Activated T-cell treated with anti-CD3 and anti-CD28 coated beads for 4 hours (primary cell): ENCODE measurements at regions not wholly inside any gene's neighbourhood (a gene's known extent, or its start where the extent isn't known, plus 50 kb on each side); places are given as distances from the start of the nearest gene placed in this dataset.
"Not testable (repeated sequence)": the region's sequence is repeated elsewhere in the genome, so short reads cannot be mapped to it uniquely, and the experiment has no call there.

Experiments used
- DNase-seq: peaks from one replicate; pipeline ENCODE4 v3.0.0-alpha.2; 2020

DNA sequence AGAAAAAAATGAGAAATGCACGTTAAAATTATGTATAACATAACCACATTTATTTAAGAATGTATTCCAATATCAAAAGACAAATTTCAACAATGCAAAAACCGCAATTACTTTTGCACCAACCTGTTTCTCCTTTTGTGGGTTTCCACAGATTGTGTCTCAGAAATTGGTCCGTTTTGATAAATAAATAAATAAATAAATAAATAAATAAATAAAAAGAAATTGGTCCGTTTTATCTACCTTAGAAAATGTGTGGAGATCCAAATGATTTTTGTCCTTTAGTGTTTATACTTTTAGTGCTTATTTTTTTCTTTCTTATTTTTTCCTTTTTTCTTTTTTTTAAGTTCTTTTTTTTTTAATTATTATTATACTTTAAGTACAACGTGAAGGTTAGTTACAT is 1682.2 kb upstream of the TMEFF2 start:
- DNase-seq: no peak

DNA sequence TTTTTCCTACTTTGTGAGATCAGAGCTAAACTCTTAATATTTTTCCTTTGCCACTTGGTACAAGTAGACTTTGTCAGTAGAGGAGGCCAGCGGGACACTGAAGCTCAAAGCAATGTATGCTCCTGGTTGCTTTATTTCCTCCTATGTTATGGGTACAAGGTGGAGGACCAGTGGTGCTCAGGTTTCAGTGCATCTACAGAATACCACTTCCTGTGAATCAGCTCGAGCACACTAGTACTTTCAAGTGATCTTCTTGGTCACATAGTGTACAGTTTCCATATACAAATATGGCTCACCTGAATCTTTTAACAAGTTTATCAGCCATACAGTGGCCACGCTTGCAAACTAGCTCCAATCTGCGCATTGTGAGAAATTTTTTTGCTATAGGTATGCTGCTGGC is 1674.8 kb upstream of the TMEFF2 start:
- no peak for DNase-seq

DNA sequence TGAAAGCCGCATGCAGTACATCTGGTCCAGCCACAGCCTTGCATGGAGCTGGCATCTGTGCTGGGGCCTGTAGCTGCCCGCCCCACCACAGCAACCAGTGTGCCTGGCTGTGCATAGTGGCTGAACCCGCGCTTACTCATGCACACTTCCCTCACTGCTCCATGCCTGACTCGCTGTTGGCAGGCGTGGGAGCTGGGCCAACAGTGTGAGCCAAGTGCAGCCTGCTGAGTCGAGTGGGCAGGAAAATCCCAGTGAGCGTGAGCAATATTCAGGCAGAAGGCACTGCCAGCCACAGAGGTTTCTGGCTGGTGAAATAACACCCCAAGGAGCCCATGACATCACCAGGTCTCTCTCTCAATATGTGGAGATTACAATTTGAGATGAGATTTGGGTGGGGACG is 1674.1 kb upstream of the TMEFF2 start:
- no peak for DNase-seq

DNA sequence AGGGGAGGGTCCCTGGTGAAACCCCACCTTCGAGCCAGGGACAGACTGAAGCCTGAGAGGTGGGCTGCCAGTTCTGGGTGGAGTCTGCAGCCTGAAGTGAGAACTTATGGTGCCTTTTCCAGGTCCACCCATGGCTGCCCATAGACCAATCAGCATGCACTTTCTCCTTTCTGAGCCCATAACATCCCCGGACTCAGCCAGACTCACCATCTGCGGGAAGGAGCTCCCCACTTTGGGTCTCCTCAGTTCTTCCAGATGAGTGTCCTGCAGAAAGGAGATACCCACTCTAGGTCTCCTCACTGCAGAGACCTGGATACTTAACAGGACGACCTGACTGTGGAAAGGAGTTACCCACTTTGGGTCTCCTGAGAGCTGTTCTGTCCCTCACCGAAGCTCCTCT is 1673.4 kb upstream of the TMEFF2 start:
- no peak for DNase-seq

DNA sequence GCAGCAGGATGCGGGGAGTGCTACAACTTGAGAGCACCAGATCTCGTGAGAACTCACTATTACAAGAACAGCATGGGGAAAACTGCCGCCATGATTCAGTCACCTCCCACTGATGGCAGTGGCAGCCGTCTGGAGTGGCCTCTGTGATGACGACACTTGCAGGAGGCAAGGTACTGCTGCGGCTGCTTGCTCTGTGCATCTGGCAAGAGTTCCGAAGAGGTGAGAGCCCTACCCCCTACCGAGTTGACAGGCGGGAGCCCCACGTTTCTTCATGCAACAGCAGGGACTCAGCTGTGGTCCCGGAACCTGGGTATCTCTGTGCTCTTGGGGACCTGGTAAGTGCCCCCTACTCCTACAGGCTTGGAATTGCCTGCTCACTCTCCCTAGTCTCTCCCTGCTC is 1672.7 kb upstream of the TMEFF2 start:
- DNase-seq: no peak

DNA sequence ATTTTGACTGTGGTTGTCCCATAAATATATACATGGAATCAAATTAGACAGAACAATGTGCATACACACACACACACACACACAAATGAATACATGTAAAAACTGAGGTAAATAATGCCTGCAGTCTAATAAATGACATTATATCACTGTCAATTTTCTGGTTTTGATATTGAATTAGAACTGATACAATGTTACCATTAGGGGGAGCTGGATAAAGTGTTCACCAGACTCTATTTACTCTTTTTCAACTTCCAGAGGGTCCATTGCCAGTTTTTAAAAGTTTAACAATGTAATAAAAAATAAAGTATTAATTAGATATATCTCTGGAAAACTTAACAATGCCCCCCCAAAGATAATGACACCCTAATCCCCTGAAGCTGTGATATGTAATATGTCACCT is 1666.8 kb upstream of the TMEFF2 start:
- DNase-seq: no peak

DNA sequence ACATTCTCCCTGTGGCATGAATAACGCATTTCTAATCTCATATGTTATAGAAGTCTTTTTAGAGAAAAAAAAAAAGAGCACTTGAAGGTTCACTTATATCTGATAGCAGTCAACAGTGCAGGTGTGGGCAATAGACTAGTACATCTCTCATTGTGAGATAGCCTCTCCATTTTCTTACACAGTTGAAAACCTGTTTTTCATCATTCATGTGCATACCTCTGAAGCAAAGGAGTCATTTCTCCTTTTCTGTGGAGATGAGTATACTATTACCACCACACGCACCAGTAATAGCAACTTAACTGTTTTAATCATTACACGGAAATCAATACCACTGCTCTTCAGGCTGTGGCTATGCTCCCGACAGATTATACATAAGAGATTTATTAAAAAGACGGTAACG is 1653.3 kb upstream of the TMEFF2 start:
- DNase-seq: no peak

DNA sequence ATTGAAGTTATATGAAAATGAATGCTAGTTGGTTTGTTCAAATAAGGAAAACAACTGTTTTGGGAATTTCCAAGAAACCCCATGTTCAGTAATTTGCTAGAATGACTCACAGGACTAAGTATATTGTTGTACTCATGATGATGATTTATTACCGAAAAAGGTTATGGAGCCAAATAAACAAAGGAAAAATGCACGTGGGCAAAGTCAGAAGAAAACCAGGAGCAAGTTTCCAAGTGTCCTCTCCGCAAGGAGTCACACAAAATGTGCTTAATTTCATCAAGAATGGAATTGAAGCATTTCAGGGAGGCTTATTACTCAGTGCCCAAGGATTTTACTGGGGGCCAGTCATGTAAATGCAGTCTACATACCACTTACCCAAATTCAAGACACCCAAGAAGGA is 1652.4 kb upstream of the TMEFF2 start:
- DNase-seq: no peak

DNA sequence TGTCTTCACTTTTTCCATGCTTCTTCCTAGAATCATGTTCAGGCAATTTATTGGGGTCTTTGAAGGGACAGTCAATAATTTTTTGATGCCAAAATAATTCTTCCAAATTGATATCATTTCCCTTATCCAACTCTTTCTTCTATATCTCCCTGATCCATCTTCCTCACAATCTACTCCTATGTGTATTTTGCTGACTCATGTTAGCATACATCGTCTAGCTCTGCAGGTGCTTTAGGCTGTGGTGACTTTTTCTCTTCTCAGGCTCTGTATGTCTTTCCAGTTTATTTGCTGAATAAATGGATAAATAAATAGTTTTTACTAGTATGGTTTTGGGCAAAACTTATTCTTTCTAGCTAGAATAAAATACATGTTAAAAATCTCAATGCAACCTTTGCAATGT is 1650.9 kb upstream of the TMEFF2 start:
- DNase-seq: no peak

DNA sequence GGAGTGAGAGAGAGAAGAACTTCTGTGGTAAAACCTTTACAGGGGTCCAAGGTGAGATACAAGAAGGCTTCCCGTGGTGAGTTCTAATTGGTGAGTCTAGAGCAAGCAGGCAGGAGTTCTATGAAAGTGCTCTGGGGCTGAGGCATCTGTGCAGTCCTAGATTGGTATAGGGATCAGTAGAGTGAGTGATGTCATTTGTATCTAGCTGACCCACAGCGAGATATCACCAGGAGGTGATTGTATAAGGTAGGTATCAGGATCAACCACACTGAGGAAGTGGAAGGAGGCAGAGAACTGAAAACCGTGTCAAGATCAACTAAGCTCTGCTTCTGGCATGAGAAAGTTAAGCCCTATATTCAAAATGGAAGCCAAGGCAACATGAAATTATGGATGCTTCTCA is 1648.9 kb upstream of the TMEFF2 start:
- no peak for DNase-seq

DNA sequence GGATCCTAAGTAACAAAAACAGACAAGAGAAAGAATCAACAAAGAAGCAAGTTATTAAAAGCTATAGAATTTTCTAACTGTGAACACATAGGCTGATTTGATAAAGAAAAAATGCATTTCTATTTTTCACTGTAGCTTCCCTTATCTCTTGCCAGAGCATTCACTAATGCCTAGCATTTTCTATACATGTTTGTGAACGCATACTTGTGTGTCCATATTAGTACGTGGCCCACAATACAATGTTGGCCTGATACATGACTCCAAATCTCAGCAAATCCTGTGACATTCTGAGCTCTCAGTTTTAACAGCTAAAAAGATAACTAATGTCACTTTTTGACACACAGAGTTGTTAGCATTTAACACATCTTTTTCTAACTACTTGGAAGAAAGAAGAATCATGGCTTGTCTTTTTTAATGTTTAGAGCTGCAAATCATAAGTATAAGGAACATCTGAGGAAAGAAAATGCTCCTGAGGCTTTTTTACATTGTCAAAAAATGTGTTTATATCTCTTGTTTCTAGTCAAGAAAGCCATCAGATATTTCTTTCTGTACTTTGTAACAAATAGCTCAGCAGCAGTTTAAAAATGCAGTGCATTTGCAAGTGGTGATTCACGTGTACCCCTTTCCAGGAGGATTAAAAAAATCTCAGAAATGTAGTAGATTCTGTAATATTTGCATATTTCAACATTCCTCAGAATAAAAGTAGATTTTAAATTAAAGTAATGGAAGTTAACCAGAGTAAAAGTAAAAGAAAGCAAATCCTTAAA is 1646.8 kb upstream of the TMEFF2 start:
- no peak for DNase-seq

DNA sequence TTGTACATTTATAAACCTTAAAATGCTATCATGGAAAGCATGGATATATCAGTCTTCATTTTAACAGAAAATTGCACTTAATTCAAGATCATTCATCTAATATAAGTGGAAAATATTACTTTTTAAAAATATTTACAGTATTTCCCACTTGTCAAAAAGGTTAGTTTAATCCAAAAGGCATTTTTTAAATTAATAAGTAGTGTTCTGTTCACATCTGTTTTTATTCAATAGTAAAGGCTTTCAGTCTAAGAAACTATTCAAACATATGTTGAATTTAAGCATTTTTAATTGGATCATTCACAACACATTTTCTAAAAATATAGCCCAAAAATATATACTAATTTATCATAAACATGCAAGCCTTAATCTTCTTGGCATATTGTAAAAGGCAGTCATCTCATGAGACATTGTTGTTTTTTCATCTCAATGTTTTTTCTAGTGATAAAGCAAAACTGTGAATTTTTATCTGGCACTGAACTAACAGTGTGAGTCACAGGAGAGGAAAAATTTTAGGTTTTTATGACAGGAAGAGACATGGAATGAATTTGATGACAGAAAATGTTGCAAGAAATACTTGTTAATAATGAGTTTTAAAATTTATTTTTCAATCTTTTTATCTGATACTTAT is 1642.5 kb upstream of the TMEFF2 start:
- no peak for DNase-seq

DNA sequence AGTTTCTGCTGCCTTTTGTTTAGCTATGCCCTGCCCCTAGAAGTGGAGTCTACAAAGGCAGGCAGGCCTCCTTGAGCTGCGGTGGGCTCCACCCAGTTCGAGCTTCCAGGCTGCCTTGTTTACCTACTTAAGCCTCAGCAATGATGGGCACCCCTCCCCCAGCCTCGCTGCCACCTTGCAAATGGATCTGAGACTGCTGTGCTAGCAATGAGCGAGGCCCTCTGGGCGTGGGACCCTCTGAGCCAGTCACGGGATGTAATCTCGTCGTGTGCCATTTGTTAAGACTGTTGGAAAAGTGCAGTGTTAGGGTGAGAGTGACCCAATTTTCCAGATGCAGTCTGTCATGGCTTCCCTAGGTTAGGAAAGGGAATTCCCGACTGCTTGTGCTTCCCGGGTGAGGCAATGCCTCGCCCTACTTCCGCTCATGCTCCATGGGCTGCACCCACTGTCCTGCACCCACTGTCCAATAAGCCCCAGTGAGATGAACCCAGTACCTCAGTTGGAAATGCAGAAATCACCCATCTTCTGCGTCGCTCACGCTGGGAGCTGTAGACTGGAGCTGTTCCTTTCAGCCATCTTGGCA is 1641.8 kb upstream of the TMEFF2 start:
- not testable (repeated sequence) for DNase-seq

DNA sequence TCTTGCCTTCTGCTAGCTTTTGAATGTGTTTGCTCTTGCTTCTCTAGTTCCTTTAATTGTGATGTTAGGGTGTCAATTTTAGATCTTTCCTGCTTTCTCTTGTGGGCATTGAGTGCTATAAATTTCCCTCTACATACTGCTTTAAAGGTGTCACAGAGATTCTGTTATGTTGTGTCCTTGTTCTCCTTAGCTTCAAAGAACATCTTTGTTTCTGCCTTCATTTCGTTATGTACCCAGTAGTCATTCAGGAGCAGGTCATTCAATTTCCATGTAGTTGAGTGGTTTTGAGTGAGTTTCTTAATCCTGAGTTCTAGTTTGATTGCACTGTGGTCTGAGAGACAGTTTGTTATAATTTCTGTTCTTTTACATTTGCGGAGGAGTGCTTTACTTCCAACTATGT is 1639.2 kb upstream of the TMEFF2 start:
- not testable (repeated sequence) for DNase-seq

DNA sequence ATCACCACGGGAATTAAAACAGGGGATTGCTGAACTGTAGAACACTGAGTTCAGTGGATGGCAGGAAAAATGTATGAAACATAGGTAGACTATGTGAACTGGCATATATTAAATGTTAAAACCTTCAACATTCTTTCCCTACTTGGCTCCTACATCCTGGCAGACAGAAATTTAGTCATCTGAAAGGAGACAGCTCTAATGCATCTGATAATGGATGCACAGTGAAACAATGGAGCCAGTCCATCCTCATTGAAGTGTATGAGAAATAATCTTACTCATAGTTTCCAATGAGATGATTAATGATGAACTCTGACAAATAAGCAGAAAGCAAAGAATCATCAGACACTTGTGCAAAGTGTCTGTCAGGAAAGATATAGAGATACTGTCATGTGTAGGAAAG is 1629.7 kb upstream of the TMEFF2 start:
- no peak for DNase-seq

DNA sequence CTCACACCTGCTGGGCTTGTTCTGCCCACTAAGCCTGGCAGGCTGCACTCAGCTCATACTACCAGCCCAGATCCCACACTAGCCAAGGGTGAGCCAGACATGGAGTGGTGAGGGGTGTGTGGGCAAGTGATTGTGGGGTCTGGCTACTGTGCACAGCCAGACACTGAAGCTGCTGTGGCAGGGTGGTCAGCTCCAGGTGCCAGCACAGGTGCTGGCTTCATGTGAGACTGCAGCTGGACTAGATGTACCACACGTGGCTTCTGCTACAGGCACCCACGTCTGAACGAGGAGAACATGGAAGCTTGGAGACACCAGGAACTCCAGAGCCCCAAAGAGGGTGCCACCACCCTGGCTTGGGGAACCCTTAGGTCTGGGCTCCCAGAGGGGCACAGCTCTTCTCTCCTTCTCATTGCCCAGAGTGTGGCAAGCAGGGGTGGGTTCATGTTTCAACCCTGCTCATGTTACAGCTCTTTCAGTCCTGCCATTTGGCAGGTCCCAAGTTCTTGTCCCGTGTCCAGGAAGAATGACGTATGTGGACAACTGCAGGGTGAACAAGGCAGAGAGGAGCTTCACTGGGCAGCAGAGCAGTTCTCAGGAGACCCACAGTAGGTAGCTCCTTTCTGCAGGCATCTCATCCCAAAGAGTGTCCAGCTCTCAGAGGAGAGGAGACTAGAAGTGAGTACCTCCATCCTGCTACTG is 1624.2 kb upstream of the TMEFF2 start:
- no peak for DNase-seq

DNA sequence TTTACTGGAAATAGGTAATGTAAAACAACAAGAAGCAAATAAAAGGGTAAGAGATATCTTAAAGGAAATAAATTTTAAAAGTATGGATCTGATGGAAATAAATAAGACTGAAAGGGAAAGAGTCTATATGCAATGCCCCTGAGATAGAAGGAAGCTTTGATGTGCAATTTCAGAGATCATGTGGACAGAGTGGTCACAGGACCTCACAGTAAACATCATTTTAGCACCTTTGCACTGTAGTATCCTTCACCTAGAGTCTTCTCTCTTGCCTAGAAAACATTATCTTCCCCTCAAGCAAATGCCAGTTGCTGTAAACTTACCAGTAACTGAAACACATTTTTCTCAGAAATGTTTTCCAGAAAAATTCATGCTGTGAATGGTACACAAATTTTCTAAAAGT is 1621.3 kb upstream of the TMEFF2 start:
- no peak for DNase-seq

DNA sequence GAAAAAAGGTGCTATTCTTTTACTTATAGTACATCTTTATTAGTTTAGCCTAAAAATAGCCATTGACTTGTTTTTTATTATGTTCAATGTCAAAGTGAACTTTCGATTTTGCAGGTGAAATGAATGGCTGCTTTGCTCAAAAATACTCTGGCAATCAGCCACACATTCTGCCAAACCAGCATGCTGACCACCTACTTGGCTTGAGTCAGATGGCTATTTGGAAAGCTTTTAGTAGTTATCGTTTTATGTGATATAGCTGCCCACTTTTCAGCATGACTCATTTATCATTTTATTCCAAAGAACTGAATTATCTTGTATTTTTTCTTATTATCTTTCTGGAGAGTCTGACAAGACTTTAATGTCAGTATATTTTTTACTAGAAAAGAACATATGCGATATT is 1615.8 kb upstream of the TMEFF2 start:
- no peak for DNase-seq

DNA sequence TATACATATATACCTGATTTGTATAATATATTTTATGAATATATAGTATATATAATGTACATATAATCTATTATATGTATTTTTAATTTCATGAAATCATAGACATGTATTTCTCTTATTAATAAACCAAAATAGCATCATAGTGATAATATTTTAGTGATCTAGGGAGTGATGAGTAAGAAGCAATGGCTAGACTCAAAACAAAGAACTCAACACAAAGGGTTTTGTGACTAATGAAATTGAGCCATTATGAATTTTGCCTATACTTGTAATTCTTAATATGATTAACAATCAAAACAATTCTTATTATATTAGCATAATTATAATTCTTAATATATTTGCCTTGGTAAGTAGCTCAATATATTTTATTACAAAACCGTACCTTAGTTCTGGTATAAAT is 1614.1 kb upstream of the TMEFF2 start:
- no peak for DNase-seq

DNA sequence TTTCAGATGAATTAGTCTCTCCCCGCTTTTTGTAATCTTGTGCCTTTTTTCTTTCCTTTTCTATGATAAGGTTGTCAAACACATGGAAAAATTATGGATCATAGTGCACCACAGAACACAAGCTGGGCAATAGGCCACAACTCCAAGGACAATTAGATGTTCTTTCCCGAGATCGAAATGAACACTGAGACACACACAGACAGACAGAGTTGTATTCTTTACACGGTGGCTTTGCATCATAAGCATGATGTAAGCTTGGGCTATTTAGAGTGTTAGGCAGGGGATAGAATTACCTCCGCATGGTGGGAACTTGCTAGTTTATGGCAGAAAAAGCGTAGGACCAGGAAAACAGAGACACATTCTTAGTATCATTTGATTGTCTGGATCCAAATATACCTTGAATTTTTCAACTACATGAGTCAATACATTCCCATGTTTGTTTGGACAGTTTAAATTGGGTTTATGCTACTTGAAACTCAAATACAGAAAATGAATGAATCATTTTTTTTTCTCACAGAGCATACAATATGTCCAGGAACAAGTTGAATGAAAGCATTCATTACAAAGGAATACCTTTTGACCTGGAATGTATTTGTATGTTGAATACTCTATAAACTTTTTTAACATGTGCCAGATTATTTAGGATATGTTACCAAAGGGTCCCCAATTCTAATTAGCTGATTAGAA is 1611.5 kb upstream of the TMEFF2 start:
- no peak for DNase-seq

DNA sequence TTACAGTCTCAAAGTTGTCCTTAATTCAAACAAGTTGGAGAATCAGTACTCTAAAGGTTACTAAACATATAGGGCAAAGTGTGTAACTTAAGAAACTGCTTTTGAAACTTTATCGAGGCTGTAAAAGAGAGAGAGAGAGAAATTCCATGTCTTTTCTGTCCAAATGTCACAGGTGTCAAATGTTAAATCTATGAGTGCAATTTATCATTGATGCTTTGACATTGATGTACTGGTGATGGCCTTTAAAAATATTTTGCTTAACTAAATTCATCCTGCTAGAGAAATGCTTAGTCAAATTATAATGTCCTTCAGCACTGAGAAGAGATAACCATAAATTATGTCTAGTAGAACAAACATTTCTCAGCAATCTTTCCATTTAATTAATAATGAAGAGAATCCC is 1602.1 kb upstream of the TMEFF2 start:
- no peak for DNase-seq

DNA sequence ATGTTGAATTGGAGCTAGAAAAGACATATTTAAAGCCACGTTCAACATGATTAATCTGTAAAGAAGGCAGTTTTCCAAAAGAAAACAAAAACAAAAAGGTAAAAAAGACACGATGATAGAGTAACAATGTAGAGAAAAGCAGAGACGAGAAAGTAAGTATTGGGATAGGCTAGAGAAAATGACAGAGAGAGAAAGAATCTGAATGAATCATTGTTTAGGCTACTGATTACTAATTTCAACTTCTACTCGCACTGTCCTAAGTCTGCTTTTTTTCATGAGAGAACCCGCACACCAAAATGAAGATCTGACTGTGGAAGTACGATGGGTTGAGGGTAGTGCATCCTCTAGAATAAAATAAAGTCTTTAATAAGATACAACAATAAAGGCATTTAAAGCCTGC is 1599.2 kb upstream of the TMEFF2 start:
- DNase-seq: no peak

DNA sequence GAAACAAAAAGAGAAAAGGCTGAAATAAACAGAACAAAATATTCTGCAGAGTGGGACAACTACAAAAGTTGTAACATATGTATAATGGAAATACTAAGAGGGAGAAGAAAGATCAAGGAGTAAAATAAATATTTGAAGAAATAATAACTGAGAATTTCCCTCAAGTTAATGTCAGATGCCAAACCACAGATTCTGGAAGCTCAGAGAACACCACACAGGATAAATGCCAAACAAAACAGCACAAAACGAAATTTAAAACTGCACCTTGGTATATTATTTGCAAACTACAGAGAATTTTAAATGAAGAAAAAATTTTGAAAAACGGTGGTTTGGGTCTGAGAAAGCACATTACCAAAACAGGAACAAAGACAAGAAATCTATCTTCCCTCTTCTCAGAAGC is 1588.9 kb upstream of the TMEFF2 start:
- no peak for DNase-seq
